ENCODE measurements at regions not wholly inside any gene's neighbourhood (a gene's known extent, or its start where the extent isn't known, plus 50 kb on each side); places are given as distances from the start of the nearest gene placed in this dataset.

DNA sequence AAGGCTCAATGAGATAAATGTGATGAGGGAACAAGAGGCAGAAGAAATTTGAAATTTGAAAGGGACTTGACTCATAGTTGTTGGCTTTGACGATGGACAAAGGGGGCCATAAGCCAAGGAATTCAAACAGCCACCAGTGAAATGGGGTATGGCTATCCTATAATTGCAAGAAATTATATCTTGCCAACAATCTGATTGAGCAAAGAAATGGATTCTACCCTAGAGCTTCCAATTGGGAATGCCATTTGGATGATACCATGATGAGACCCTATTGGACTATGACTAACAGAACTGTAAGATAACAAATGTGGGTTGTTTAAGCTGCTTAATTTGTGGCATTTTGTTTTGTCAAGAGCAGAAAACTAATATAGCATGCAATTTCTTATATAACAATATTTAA, 270.1 kb upstream of the ARSJ start (continued):
- TF ChIP-seq BCL11A (IDR thresholded peaks at IDR 0.05; ENCODE audit: low read depth in 2 of 2, low read length in 2 of 2) = no peak
- no peak for TF ChIP-seq EP300 (IDR thresholded peaks at IDR 0.05; ENCODE audit: borderline replicate concordance in 1 of 2, low read depth in 2 of 2, low read length in 2 of 2)
- TF ChIP-seq CREB1 (IDR thresholded peaks at IDR 0.05) = no peak
- no peak for TF ChIP-seq YY1 (IDR thresholded peaks at IDR 0.05; ENCODE audit: low read depth, low read length)
- no peak for TF ChIP-seq POLR2AphosphoS5 (IDR thresholded peaks at IDR 0.05; ENCODE audit: low read depth, low read length)

Measured in H1 (cell line).